CD4-positive, alpha-beta T cell (primary cell): ENCODE measurements at regions not wholly inside any gene's neighbourhood (a gene's known extent, or its start where the extent isn't known, plus 50 kb on each side); places are given as distances from the start of the nearest gene placed in this dataset.

Source experiments
- ATAC-seq: fragments of 200-7000 bp; cut with Tn5 transposase; one replicate; pipeline ENCODE4 v1.10.0; 2022; ENCODE audit warnings: mild to moderate bottlenecking; ENCODE audit not compliant: poor library complexity
- CTCF ChIA-PET: fragments of 350-600 bp; sonication (Branson Sonifier 250); formaldehyde crosslinking; loops from one replicate; lab custom pipeline; 2021; ENCODE audit warnings: antibody characterized with exemption, inconsistent platforms; lab: Charles Lee
- POLR2A ChIA-PET: fragments of 350-600 bp; sonication (Branson Sonifier 250); formaldehyde crosslinking; loops from one replicate; lab custom pipeline; 2021; ENCODE audit warnings: antibody characterized with exemption, inconsistent platforms; lab: Charles Lee
- DNase-seq, 14 experiments: peaks; one replicate each; pipeline ENCODE4 v3.0.0-alpha.2; 2013 to 2020; ENCODE audit warnings: mixed read lengths in 2 of 14
- H3K27ac ChIP-seq, 2 donors: one replicate each; pipeline versions ENCODE4 v1.5.1 to v1.7.0; 2013; ENCODE audit warnings: low read length in 2 of 2, low read depth in 1 of 2, mild to moderate bottlenecking in 1 of 2
- H3K27me3 ChIP-seq, 2 experiments: 1 replicate in 1 of 2; 2 replicates in 1 of 2; pipeline versions ENCODE4 v1.6.1 to v1.7.0; 2013; ENCODE audit warnings: low read length in 2 of 2, control low read depth in 1 of 2, mild to moderate bottlenecking in 1 of 2, moderate library complexity in 1 of 2; ENCODE audit not compliant: insufficient read depth in 2 of 2, control insufficient read depth in 1 of 2
- H3K36me3 ChIP-seq: one replicate; pipeline ENCODE4 v1.6.1; 2013; ENCODE audit warnings: low read length, control low read depth; ENCODE audit not compliant: insufficient read depth
- H3K4me1 ChIP-seq: one replicate; pipeline ENCODE4 v1.6.1; 2013; ENCODE audit warnings: low read length, control low read depth; ENCODE audit not compliant: insufficient read depth
- H3K4me3 ChIP-seq: one replicate; pipeline ENCODE4 v1.5.1; 2013; ENCODE audit warnings: mild to moderate bottlenecking, low read length, moderate library complexity
- H3K9me3 ChIP-seq, 2 experiments: 1 replicate in 1 of 2; 2 replicates in 1 of 2; pipeline versions ENCODE4 v1.6.1 to v1.7.0; 2013; ENCODE audit warnings: low read length in 2 of 2, mild to moderate bottlenecking in 2 of 2, control low read depth in 1 of 2, moderate library complexity in 1 of 2; ENCODE audit not compliant: control insufficient read depth in 1 of 2, insufficient read depth in 1 of 2
- H3K27ac Mint-ChIP-seq: one replicate; pipeline ENCODE4 v1.8.0; 2020; ENCODE audit warnings: mixed read lengths
- H3K27me3 Mint-ChIP-seq: one replicate; pipeline ENCODE4 v1.8.0; 2021; ENCODE audit warnings: mixed read lengths
- H3K36me3 Mint-ChIP-seq: one replicate; pipeline ENCODE4 v1.8.0; 2021; ENCODE audit warnings: low read depth, mixed read lengths
- H3K4me1 Mint-ChIP-seq: one replicate; pipeline ENCODE4 v1.8.0; 2021; ENCODE audit warnings: low read depth, mixed read lengths
- H3K4me3 Mint-ChIP-seq: one replicate; pipeline ENCODE4 v1.8.0; 2020; ENCODE audit warnings: mild to moderate bottlenecking, mixed read lengths
- H3K9me3 Mint-ChIP-seq: one replicate; pipeline ENCODE4 v1.8.0; 2020; ENCODE audit warnings: mixed read lengths
- intact Hi-C, 2 experiments: fragments of 100-400 bp; cut with DNase I in 1 of 2; cut with micrococcal nuclease in 1 of 2; formaldehyde crosslinking; loops; one replicate each; pipeline versions ENCODE4 v1.15.1 to v1.9.0; 2023 to 2025; cut with DNase I, micrococcal nuclease
- TF ChIP-seq, protein P1 (sequence below): fragments of 200-600 bp; IDR thresholded peaks from one replicate; pipeline ENCODE4 v1.8.0; 2022; ENCODE audit warnings: antibody characterized with exemption, mild to moderate bottlenecking

DNA sequence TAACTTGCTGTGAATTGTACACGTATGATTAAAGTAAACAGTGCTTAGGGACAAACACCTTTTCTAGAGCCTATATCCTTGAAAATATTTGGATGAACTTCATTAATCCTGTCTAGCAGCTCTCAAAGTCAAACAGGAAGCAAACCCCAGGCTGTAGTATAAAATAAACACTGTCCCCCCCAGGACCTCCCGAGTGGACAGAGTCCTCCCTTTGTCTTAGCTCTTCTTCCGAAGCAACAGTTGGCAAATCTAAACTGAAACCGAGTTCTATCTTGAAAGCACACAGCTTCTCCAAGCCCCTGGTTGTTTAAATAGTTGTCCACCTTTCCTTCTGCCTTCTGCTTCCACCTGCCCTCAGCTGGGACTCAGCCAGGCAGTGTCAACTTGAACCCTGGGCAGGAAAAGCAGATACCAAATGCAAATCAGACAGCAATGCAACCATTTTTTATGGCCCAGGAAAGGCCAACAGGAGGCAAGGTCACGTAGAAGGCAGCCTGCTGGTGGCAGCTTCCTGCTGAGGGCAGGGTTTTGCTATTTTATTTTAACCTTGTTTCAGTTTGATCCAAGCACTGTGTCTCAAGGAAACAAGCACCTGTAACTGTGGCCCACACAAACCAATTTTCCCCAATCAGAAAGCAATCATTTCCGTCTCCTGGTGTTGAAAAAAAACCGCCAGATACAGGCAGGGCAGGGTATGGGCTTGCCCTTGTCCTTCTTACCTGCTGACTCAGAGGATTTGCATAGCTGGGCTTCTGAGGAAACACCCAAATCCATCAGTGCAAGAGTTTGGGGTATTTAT, 110.3 kb upstream of the KIT start:
- no peaks in the 10 kb centered on the region for H3K36me3 ChIP-seq
- POLR2A ChIA-PET = no interaction called here
- H3K9me3 Mint-ChIP-seq = no peaks in the 10 kb centered on the region
- no peaks in the 10 kb centered on the region for H3K4me1 Mint-ChIP-seq
- no peak overlapping the region for H3K27ac ChIP-seq
- DNase-seq (no peak), ATAC-seq (no peak)
- peaks cover 4% of the 10 kb centered on the region for H3K27me3 Mint-ChIP-seq
- no peaks in the 10 kb centered on the region for H3K27me3 ChIP-seq
- H3K36me3 Mint-ChIP-seq = no peaks in the 10 kb centered on the region
- TF ChIP-seq, protein P1, sequence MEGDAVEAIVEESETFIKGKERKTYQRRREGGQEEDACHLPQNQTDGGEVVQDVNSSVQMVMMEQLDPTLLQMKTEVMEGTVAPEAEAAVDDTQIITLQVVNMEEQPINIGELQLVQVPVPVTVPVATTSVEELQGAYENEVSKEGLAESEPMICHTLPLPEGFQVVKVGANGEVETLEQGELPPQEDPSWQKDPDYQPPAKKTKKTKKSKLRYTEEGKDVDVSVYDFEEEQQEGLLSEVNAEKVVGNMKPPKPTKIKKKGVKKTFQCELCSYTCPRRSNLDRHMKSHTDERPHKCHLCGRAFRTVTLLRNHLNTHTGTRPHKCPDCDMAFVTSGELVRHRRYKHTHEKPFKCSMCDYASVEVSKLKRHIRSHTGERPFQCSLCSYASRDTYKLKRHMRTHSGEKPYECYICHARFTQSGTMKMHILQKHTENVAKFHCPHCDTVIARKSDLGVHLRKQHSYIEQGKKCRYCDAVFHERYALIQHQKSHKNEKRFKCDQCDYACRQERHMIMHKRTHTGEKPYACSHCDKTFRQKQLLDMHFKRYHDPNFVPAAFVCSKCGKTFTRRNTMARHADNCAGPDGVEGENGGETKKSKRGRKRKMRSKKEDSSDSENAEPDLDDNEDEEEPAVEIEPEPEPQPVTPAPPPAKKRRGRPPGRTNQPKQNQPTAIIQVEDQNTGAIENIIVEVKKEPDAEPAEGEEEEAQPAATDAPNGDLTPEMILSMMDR = no peak
- CTCF ChIA-PET = no interaction called here
- no peaks in the 10 kb centered on the region for H3K9me3 ChIP-seq
- H3K4me1 ChIP-seq = no peaks in the 10 kb centered on the region
- no peak overlapping the region for H3K4me3 Mint-ChIP-seq
- intact Hi-C loops = no loop called here
- no peak overlapping the region for H3K4me3 ChIP-seq
- no peak overlapping the region for H3K27ac Mint-ChIP-seq

DNA sequence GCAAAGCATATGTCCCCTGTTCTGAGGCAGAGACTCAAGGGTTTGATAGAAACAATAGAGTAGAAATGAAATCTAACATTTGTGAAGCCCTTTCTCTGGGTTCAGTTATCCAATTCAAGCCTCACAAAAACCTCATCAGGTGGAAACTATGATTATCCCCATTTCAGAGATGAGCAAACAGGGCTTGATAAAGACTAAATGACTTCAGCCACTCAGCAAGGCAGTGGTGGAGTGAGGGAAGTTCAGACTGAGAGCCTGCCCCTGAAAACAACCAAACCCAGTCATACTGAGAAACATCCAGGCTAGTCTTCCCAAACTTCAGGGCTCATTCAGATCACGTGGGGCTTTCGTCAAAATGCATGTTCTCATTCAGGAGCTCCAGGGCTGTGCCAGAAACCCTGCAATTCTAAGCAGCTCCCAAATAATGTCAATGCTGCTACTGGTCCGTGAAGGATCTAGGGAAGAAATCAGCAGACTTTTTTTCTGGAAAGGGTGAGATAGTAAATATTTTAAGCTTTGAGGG, 109.6 kb upstream of the KIT start:
- DNase-seq (no peak), ATAC-seq (no peak)
- POLR2A ChIA-PET = no interaction called here
- intact Hi-C loops = no loop called here
- Histone ChIP-seq H3K36me3 (no peaks in the 10 kb centered on the region), H3K4me3 (no peak overlapping the region), H3K27me3 (no peaks in the 10 kb centered on the region), H3K9me3 (no peaks in the 10 kb centered on the region), H3K27ac (no peak overlapping the region), H3K4me1 (no peaks in the 10 kb centered on the region)
- Mint-ChIP-seq H3K4me1 (no peaks in the 10 kb centered on the region), H3K4me3 (no peak overlapping the region), H3K36me3 (no peaks in the 10 kb centered on the region), H3K27me3 (peaks cover 4% of the 10 kb centered on the region), H3K9me3 (no peaks in the 10 kb centered on the region), H3K27ac (no peak overlapping the region)
- TF ChIP-seq, protein P1 = no peak
- CTCF ChIA-PET = no interaction called here

DNA sequence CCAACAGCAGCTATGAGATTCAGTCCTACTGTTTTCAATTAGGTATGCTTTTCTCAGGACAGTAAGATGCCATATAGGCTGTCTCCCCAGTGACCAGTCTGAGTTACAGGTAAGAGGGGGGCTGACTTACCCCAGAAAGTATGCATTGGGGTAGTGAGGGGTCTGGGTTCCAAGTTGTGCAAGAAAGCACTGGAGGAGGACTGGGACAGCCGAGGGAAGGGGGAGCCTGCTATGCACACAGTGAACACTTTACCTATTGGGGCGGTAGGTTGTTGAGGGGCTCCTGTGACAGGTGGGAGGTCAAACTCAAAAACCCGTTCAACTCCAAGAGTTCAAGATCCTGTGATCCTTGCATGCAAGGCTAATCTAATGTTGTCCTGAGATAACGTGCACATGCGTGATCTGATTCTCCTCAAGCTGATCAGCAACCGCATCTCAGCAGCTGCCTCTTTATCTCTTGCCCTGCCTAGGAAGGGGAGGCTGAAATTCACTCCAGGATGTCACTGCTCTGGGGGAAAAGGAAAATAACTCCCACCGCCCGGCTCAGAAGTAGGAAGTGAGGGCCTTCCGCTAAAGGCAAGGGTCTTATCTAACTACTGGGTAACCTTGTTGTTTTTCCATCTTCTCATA, 108.8 kb upstream of the KIT start:
- H3K9me3 Mint-ChIP-seq = no peaks in the 10 kb centered on the region

More for the DNA sequence above, 108.8 kb upstream of the KIT start:
- intact Hi-C loops = no loop called here
- ATAC-seq = no peak
- no peaks in the 10 kb centered on the region for H3K36me3 ChIP-seq
- H3K36me3 Mint-ChIP-seq = no peaks in the 10 kb centered on the region
- TF ChIP-seq, protein P1 = no peak
- POLR2A ChIA-PET = no interaction called here
- no peaks in the 10 kb centered on the region for H3K27me3 ChIP-seq
- DNase-seq = no peak
- no peaks in the 10 kb centered on the region for H3K9me3 ChIP-seq
- H3K27ac Mint-ChIP-seq = no peak overlapping the region
- no peaks in the 10 kb centered on the region for H3K4me1 Mint-ChIP-seq
- CTCF ChIA-PET = no interaction called here
- no peaks in the 10 kb centered on the region for H3K4me1 ChIP-seq
- no peak overlapping the region for H3K4me3 ChIP-seq
- H3K4me3 Mint-ChIP-seq = no peak overlapping the region
- H3K27me3 Mint-ChIP-seq = peaks cover 2% of the 10 kb centered on the region
- H3K27ac ChIP-seq = no peak overlapping the region
